Stimulated activated naive B cell treated with anti-CD40 and anti-IgM and Interleukin-4, amounts not matched to agents 10 μg/mL and 1 μg/mL and 100 μg/mL, for 72 hours (primary cell): ENCODE measurements at regions not wholly inside any gene's neighbourhood (a gene's known extent, or its start where the extent isn't known, plus 50 kb on each side); places are given as distances from the start of the nearest gene placed in this dataset.
"Not testable (repeated sequence)": the region's sequence is repeated elsewhere in the genome, so short reads cannot be mapped to it uniquely, and the experiment has no call there.

Experiments used
- ATAC-seq, 2 donors: fragments of 150-1000 bp; cut with Tn5 transposase; replicated peaks; 2 replicates each; pipeline ENCODE4 v1.10.0; 2021; ENCODE audit warnings: moderate library complexity in 1 of 2
- DNase-seq: peaks from one replicate; pipeline ENCODE4 v3.0.0; 2021
- H3K27ac Mint-ChIP-seq: one replicate; pipeline ENCODE4 v1.8.0; 2022; ENCODE audit warnings: mild to moderate bottlenecking, mixed read lengths
- H3K27me3 Mint-ChIP-seq, 2 donors: one replicate each; pipeline ENCODE4 v1.8.0; 2022; ENCODE audit warnings: mixed read lengths in 2 of 2
- H3K36me3 Mint-ChIP-seq, 2 donors: one replicate each; pipeline ENCODE4 v1.8.0; 2022; ENCODE audit warnings: mixed read lengths in 2 of 2, mild to moderate bottlenecking in 1 of 2
- H3K4me1 Mint-ChIP-seq, 2 donors: one replicate each; pipeline ENCODE4 v1.8.0; 2022; ENCODE audit warnings: mixed read lengths in 2 of 2, mild to moderate bottlenecking in 1 of 2
- H3K4me3 Mint-ChIP-seq, 2 donors: one replicate each; pipeline ENCODE4 v1.8.0; 2022; ENCODE audit warnings: mild to moderate bottlenecking in 2 of 2, mixed read lengths in 2 of 2, moderate library complexity in 1 of 2
- H3K9me3 Mint-ChIP-seq, 2 donors: one replicate each; pipeline ENCODE4 v1.8.0; 2022; ENCODE audit warnings: mixed read lengths in 2 of 2, mild to moderate bottlenecking in 1 of 2

GRCh38 chr17:31672161-31672819, 186.8 kb downstream of the COPRS start:
- no peak overlapping the region for H3K4me3 Mint-ChIP-seq
- H3K27ac Mint-ChIP-seq: no peak overlapping the region
- H3K36me3 Mint-ChIP-seq: no peaks in the 10 kb centered on the region
- ATAC-seq (no peak), DNase-seq (no peak)
- H3K4me1 Mint-ChIP-seq: peaks cover 0 to 2% of the 10 kb centered on the region in 2 donors
- peaks cover 53 to 56% of the 10 kb centered on the region in 2 donors for H3K27me3 Mint-ChIP-seq
- H3K9me3 Mint-ChIP-seq: peaks cover 0 to 3% of the 10 kb centered on the region in 2 donors

- no peaks in the 10 kb centered on the region for H3K4me1 Mint-ChIP-seq
- H3K27ac Mint-ChIP-seq: peak overlapping the region; percentile 43
Observed at GRCh38 chr17:31663576-31663975, 195.5 kb downstream of the COPRS start.

GRCh38 chr17:31660684-31661083, 198.4 kb downstream of the COPRS start:
- Mint-ChIP-seq H3K27ac (no peak overlapping the region), H3K36me3 (peaks cover 8 to 9% of the 10 kb centered on the region in 2 donors), H3K27me3 (peaks cover 20 to 24% of the 10 kb centered on the region in 2 donors), H3K9me3 (peaks cover 20% of the 10 kb centered on the region in 2 donors), H3K4me1 (no peaks in the 10 kb centered on the region), H3K4me3 (no peak overlapping the region)
- DNase-seq (no peak), ATAC-seq (peak; percentile 44 to 65)

More at GRCh38 chr17:31663576-31663975, 195.5 kb downstream of the COPRS start:
- peaks cover 20% of the 10 kb centered on the region in 2 donors for H3K9me3 Mint-ChIP-seq
- H3K36me3 Mint-ChIP-seq: peaks cover 8 to 9% of the 10 kb centered on the region in 2 donors
- no peak for ATAC-seq
- peaks cover 22 to 30% of the 10 kb centered on the region in 2 donors for H3K27me3 Mint-ChIP-seq
- no peak overlapping the region for H3K4me3 Mint-ChIP-seq
- DNase-seq: no peak

GRCh38 chr17:31657876-31658275, 201.2 kb downstream of the COPRS start:
- H3K36me3 Mint-ChIP-seq: peaks cover under 1 to 3% of the 10 kb centered on the region in 2 donors
- peaks cover 19 to 36% of the 10 kb centered on the region in 2 donors for H3K27me3 Mint-ChIP-seq
- H3K4me3 Mint-ChIP-seq: no peak overlapping the region
- no peak overlapping the region for H3K27ac Mint-ChIP-seq
- DNase-seq (no peak), ATAC-seq (no peak)
- H3K9me3 Mint-ChIP-seq: peaks cover 4% of the 10 kb centered on the region in 2 donors
- H3K4me1 Mint-ChIP-seq: no peaks in the 10 kb centered on the region

GRCh38 chr17:31654936-31655335, 204.1 kb downstream of the COPRS start:
- Mint-ChIP-seq H3K4me1 (peaks cover 0 to 6% of the 10 kb centered on the region in 2 donors), H3K4me3 (no peak overlapping the region), H3K27me3 (peaks cover 17 to 40% of the 10 kb centered on the region in 2 donors), H3K27ac (no peak overlapping the region), H3K9me3 (no peaks in the 10 kb centered on the region), H3K36me3 (no peaks in the 10 kb centered on the region)
- DNase-seq (no peak), ATAC-seq (peak; percentile 56 to 85)

GRCh38 chr17:31653691-31654090, 205.4 kb downstream of the COPRS start:
- no peak for DNase-seq
- Mint-ChIP-seq H3K9me3 (no peaks in the 10 kb centered on the region), H3K4me1 (peaks cover 0 to 6% of the 10 kb centered on the region in 2 donors), H3K27me3 (peaks cover 11 to 34% of the 10 kb centered on the region in 2 donors), H3K36me3 (no peaks in the 10 kb centered on the region), H3K27ac (no peak overlapping the region), H3K4me3 (no peak overlapping the region)
- no peak for ATAC-seq

GRCh38 chr17:31650756-31651520, 208.1 kb downstream of the COPRS start:
- H3K27ac Mint-ChIP-seq: no peak overlapping the region
- H3K36me3 Mint-ChIP-seq: no peaks in the 10 kb centered on the region
- H3K27me3 Mint-ChIP-seq: peaks cover 4 to 26% of the 10 kb centered on the region in 2 donors
- DNase-seq (no peak), ATAC-seq (no peak)
- H3K9me3 Mint-ChIP-seq: peaks cover 0 to 2% of the 10 kb centered on the region in 2 donors
- peaks cover 11 to 18% of the 10 kb centered on the region in 2 donors for H3K4me1 Mint-ChIP-seq
- no peak overlapping the region for H3K4me3 Mint-ChIP-seq

GRCh38 chr17:31649302-31649701, 209.7 kb downstream of the COPRS start:
- peaks cover 1 to 10% of the 10 kb centered on the region in 2 donors for H3K36me3 Mint-ChIP-seq
- H3K27me3 Mint-ChIP-seq: peaks cover 8 to 26% of the 10 kb centered on the region in 2 donors
- DNase-seq: no peak
- H3K9me3 Mint-ChIP-seq: peaks cover 9% of the 10 kb centered on the region in 2 donors
- no peak overlapping the region for H3K4me3 Mint-ChIP-seq
- no peak overlapping the region for H3K27ac Mint-ChIP-seq
- H3K4me1 Mint-ChIP-seq: peaks cover 15 to 18% of the 10 kb centered on the region in 2 donors
- no peak for ATAC-seq

- Mint-ChIP-seq H3K27me3 (peaks cover 8 to 24% of the 10 kb centered on the region in 2 donors), H3K4me1 (peaks cover 15 to 18% of the 10 kb centered on the region in 2 donors), H3K27ac (no peak overlapping the region), H3K36me3 (peaks cover 1 to 10% of the 10 kb centered on the region in 2 donors), H3K4me3 (no peak overlapping the region), H3K9me3 (peaks cover 12 to 15% of the 10 kb centered on the region in 2 donors)
- DNase-seq (no peak), ATAC-seq (no peak)
Observed at GRCh38 chr17:31647661-31648060, 211.4 kb downstream of the COPRS start.

GRCh38 chr17:31646642-31647041, 212.4 kb downstream of the COPRS start:
- Mint-ChIP-seq H3K4me1 (peaks cover 15 to 18% of the 10 kb centered on the region in 2 donors), H3K27ac (peak overlapping the region; percentile 31), H3K36me3 (peaks cover 1 to 10% of the 10 kb centered on the region in 2 donors), H3K27me3 (peaks cover 12 to 24% of the 10 kb centered on the region in 2 donors), H3K9me3 (peaks cover 12 to 15% of the 10 kb centered on the region in 2 donors), H3K4me3 (no peak overlapping the region)
- peak; percentile 70 to 74 for ATAC-seq
- DNase-seq: no peak

- ATAC-seq (no peak), DNase-seq (no peak)
- Mint-ChIP-seq H3K27me3 (peaks cover 17 to 23% of the 10 kb centered on the region in 2 donors), H3K36me3 (peaks cover 1 to 10% of the 10 kb centered on the region in 2 donors), H3K9me3 (peaks cover 12 to 18% of the 10 kb centered on the region in 2 donors), H3K27ac (no peak overlapping the region), H3K4me3 (no peak overlapping the region), H3K4me1 (peaks cover 15 to 16% of the 10 kb centered on the region in 2 donors)
Observed at GRCh38 chr17:31645351-31645750, 213.7 kb downstream of the COPRS start.

GRCh38 chr17:31631766-31632165, 227.3 kb downstream of the COPRS start:
- ATAC-seq (no peak), DNase-seq (no peak)
- Mint-ChIP-seq H3K4me1 (no peaks in the 10 kb centered on the region), H3K36me3 (no peaks in the 10 kb centered on the region), H3K27ac (no peak overlapping the region), H3K4me3 (no peak overlapping the region), H3K27me3 (peaks cover 19 to 31% of the 10 kb centered on the region in 2 donors), H3K9me3 (peaks cover 0 to under 1% of the 10 kb centered on the region in 2 donors)

GRCh38 chr17:31630866-31631265, 228.2 kb downstream of the COPRS start:
- peaks cover 23 to 36% of the 10 kb centered on the region in 2 donors for H3K27me3 Mint-ChIP-seq
- H3K36me3 Mint-ChIP-seq, H3K27ac Mint-ChIP-seq, H3K4me3 Mint-ChIP-seq, DNase-seq, H3K4me1 Mint-ChIP-seq, H3K9me3 Mint-ChIP-seq, ATAC-seq: not testable (repeated sequence)

GRCh38 chr17:31629696-31630470, 229.2 kb downstream of the COPRS start:
- Mint-ChIP-seq H3K9me3 (peaks cover 0 to 4% of the 10 kb centered on the region in 2 donors), H3K4me3 (no peak overlapping the region)
- DNase-seq: no peak

More at GRCh38 chr17:31629696-31630470, 229.2 kb downstream of the COPRS start:
- ATAC-seq: no peak
- Mint-ChIP-seq H3K27ac (no peak overlapping the region), H3K36me3 (no peaks in the 10 kb centered on the region), H3K4me1 (no peaks in the 10 kb centered on the region), H3K27me3 (peaks cover 23 to 36% of the 10 kb centered on the region in 2 donors)
